ENCODE measurements at regions not wholly inside any gene's neighbourhood (a gene's known extent, or its start where the extent isn't known, plus 50 kb on each side); places are given as distances from the start of the nearest gene placed in this dataset.

DNA sequence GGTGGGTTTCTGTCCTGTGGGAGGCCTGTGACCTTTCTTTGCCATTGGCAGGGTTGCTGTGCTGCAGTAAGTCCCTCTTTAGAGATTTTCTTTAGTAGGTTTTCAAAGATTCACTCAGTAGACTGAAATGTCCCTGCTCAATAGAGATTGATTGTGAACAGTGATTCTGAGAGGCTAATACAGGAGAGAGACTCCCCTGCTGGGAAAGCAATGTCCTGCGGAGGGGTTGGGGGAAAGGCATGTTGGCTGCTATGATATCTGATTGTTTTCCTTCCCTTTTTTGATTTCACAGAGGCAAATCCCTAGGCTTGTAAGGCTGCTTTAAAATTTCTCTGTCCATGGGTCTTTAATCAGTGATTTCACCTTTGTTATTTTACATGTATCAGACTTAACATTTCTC is 589.9 kb downstream of the ADGRL2 start:
- Histone ChIP-seq H3K27me3 (no peaks in the 10 kb centered on the region), H3K27ac (no peak overlapping the region), H3K4me1 (peaks cover 0 to 6% (median 1%) of the 10 kb centered on the region in 4 donors), H3K9me3 (no peaks in the 10 kb centered on the region), H3K36me3 (no peaks in the 10 kb centered on the region), H3K4me3 (no peak overlapping the region)
- intact Hi-C loops (cut with DNase I): no loop called here
- TF ChIP-seq POLR2AphosphoS5 (IDR thresholded peaks at IDR 0.05) (no peak), EP300 (IDR thresholded peaks at IDR 0.05) (no peak), POLR2A (IDR thresholded peaks at IDR 0.05) (no peak)
- TF ChIP-seq, protein P1, sequence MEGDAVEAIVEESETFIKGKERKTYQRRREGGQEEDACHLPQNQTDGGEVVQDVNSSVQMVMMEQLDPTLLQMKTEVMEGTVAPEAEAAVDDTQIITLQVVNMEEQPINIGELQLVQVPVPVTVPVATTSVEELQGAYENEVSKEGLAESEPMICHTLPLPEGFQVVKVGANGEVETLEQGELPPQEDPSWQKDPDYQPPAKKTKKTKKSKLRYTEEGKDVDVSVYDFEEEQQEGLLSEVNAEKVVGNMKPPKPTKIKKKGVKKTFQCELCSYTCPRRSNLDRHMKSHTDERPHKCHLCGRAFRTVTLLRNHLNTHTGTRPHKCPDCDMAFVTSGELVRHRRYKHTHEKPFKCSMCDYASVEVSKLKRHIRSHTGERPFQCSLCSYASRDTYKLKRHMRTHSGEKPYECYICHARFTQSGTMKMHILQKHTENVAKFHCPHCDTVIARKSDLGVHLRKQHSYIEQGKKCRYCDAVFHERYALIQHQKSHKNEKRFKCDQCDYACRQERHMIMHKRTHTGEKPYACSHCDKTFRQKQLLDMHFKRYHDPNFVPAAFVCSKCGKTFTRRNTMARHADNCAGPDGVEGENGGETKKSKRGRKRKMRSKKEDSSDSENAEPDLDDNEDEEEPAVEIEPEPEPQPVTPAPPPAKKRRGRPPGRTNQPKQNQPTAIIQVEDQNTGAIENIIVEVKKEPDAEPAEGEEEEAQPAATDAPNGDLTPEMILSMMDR (IDR thresholded peaks at IDR 0.05): no peak
- DNase-seq: no peak
- WGBS, 2 donors: 61 to 70% methylated on average over 1 of the region's 1 CpG

DNA sequence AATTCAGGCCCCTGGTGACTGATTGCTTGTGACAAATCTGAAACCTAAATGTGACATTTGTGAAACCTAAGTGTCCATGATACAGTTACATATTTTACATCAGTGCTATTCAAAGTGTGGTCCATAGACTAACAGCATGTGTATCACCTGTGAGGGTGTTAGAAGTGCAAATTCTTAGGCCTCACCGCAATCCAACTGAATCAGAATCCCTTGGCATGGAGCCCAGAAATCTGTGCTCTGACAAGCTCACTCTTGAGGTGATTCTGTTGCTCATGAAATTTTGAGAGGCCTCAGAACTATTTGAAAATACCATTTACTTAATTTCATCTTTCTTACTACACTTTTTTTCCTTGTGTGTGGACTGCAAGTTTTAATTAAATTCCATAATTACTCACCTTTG is 587.9 kb downstream of the ADGRL2 start:
- TF ChIP-seq POLR2AphosphoS5 (IDR thresholded peaks at IDR 0.05) (no peak), EP300 (IDR thresholded peaks at IDR 0.05) (no peak), POLR2A (IDR thresholded peaks at IDR 0.05) (no peak)
- TF ChIP-seq, protein P1 (IDR thresholded peaks at IDR 0.05): no peak
- H3K36me3 ChIP-seq: no peaks in the 10 kb centered on the region
- H3K27me3 ChIP-seq: no peaks in the 10 kb centered on the region
- H3K9me3 ChIP-seq: no peaks in the 10 kb centered on the region
- intact Hi-C loops (cut with DNase I): no loop called here
- peaks cover 0 to 6% (median 1%) of the 10 kb centered on the region in 4 donors for H3K4me1 ChIP-seq
- WGBS, 2 donors: 86 to 89% methylated on average over 1 of the region's 1 CpG
- DNase-seq: no peak
- no peak overlapping the region for H3K4me3 ChIP-seq
- no peak overlapping the region for H3K27ac ChIP-seq

DNA sequence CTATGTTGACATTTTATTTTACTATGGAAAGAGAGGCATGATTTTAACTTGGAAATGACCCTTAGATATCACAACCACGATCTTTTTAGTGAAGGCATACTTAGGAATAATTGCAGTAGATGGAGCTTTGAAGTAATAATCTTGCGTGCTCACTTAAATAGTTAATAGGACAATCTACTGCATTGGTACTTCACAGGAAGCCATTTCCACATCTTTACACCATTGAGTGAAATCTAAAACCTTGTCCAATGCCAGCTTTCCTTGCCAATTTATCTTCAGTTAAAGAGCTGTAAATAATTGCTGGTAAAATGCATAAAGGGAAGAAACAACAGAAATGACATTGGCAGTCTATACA is 586.3 kb downstream of the ADGRL2 start:
- Histone ChIP-seq H3K27ac (no peak overlapping the region), H3K4me1 (no peaks in the 10 kb centered on the region), H3K9me3 (no peaks in the 10 kb centered on the region), H3K36me3 (no peaks in the 10 kb centered on the region), H3K27me3 (no peaks in the 10 kb centered on the region), H3K4me3 (no peak overlapping the region)
- no peak for DNase-seq
- 38 to 65% methylated on average over 2 of the region's 2 CpGs for WGBS, 2 donors
- TF ChIP-seq EP300 (IDR thresholded peaks at IDR 0.05) (no peak), POLR2A (IDR thresholded peaks at IDR 0.05) (no peak)
- TF ChIP-seq, protein P1 (IDR thresholded peaks at IDR 0.05): no peak
- intact Hi-C loops (cut with DNase I): no loop called here

DNA sequence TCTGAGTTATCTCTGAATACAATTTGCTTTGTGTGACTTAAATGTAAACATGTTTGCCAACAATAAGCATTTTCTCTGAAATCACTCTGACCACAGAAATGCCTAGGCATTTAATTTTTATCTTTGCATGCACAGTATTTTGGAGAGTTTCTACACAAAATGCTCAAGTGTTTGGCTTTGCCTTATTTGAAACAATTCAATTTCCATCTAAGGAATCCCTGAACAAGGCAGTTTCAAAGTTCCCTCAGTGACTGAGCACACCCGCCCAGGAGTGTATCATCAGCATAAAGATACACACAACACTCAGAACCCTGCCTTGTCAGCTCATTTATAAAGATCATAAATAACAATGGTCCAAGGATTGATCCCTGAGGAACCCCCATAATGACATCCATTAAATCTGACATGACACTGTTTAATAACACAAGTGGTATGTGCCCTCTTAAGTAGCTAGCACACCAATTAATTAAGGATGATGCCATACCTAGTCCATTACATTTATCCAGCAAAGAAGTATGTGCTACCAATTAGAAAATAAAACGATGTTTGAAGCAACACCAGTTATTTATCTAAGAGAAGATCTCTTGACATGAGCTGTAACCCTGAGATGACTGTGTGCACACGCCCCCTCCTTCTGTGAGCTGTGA is 585.8 kb downstream of the ADGRL2 start:
- intact Hi-C loops (cut with DNase I): no loop called here

More for the DNA sequence above, 585.8 kb downstream of the ADGRL2 start:
- TF ChIP-seq, protein P1 (IDR thresholded peaks at IDR 0.05): no peak
- TF ChIP-seq EP300 (IDR thresholded peaks at IDR 0.05): no peak
- TF ChIP-seq POLR2A (IDR thresholded peaks at IDR 0.05): no peak
- no peak for TF ChIP-seq POLR2AphosphoS5 (IDR thresholded peaks at IDR 0.05)
- WGBS, 2 donors: 33 to 58% methylated on average over 3 of the region's 3 CpGs
- no peak overlapping the region for H3K4me3 ChIP-seq
- DNase-seq: no peak
- no peak overlapping the region for H3K27ac ChIP-seq
- no peaks in the 10 kb centered on the region for H3K27me3 ChIP-seq
- no peaks in the 10 kb centered on the region for H3K9me3 ChIP-seq
- no peaks in the 10 kb centered on the region for H3K36me3 ChIP-seq
- no peaks in the 10 kb centered on the region for H3K4me1 ChIP-seq
